ENCODE measurements at regions not wholly inside any gene's neighbourhood (a gene's known extent, or its start where the extent isn't known, plus 50 kb on each side); places are given as distances from the start of the nearest gene placed in this dataset.

GRCh38 chr3:40672861-40673260, 148.1 kb downstream of the ZNF621 start:
- TF ChIP-seq CTCF (conservative IDR thresholded peaks at IDR 0.05): no peak
- H3K4me3 Mint-ChIP-seq: no peak overlapping the region
- no peak overlapping the region for H3K27ac Mint-ChIP-seq
- H3K27me3 Mint-ChIP-seq: peaks cover 3% of the 10 kb centered on the region
- H3K4me1 Mint-ChIP-seq (ENCODE audit: unreplicated experiment): peaks cover 15% of the 10 kb centered on the region
- DNase-seq (ENCODE audit: extremely low spot score, unreplicated experiment): no peak
- peaks cover 9% of the 10 kb centered on the region for H3K9me3 Mint-ChIP-seq
- H3K36me3 Mint-ChIP-seq: no peaks in the 10 kb centered on the region

- Mint-ChIP-seq H3K27me3 (peaks cover 3% of the 10 kb centered on the region), H3K27ac (no peak overlapping the region), H3K4me1 (ENCODE audit: unreplicated experiment) (peaks cover 17% of the 10 kb centered on the region), H3K4me3 (no peak overlapping the region), H3K9me3 (peaks cover 9% of the 10 kb centered on the region), H3K36me3 (no peaks in the 10 kb centered on the region)
- TF ChIP-seq CTCF (conservative IDR thresholded peaks at IDR 0.05): no peak
- no peak for DNase-seq (ENCODE audit: extremely low spot score, unreplicated experiment)
Measured at GRCh38 chr3:40677321-40677720, 152.6 kb downstream of the ZNF621 start.

- Mint-ChIP-seq H3K27ac (no peak overlapping the region), H3K36me3 (no peaks in the 10 kb centered on the region), H3K9me3 (peaks cover 9% of the 10 kb centered on the region), H3K27me3 (peaks cover under 1% of the 10 kb centered on the region), H3K4me1 (ENCODE audit: unreplicated experiment) (peaks cover 17% of the 10 kb centered on the region), H3K4me3 (no peak overlapping the region)
- no peak for TF ChIP-seq CTCF (conservative IDR thresholded peaks at IDR 0.05)
- DNase-seq (ENCODE audit: extremely low spot score, unreplicated experiment): no peak
Measured at GRCh38 chr3:40677749-40678148, 153.0 kb downstream of the ZNF621 start.

- no peak for TF ChIP-seq CTCF (conservative IDR thresholded peaks at IDR 0.05)
- Mint-ChIP-seq H3K9me3 (peaks cover 4% of the 10 kb centered on the region), H3K27me3 (no peaks in the 10 kb centered on the region), H3K36me3 (no peaks in the 10 kb centered on the region), H3K4me3 (peak overlapping the region; percentile 4), H3K27ac (no peak overlapping the region), H3K4me1 (ENCODE audit: unreplicated experiment) (peaks cover 17% of the 10 kb centered on the region)
- DNase-seq (ENCODE audit: extremely low spot score, unreplicated experiment): no peak
Measured at GRCh38 chr3:40679290-40679689, 154.5 kb downstream of the ZNF621 start.

GRCh38 chr3:40680685-40681657, 156.2 kb downstream of the ZNF621 start:
- Mint-ChIP-seq H3K4me3 (no peak overlapping the region), H3K36me3 (no peaks in the 10 kb centered on the region), H3K9me3 (no peaks in the 10 kb centered on the region), H3K27ac (no peak overlapping the region), H3K27me3 (no peaks in the 10 kb centered on the region), H3K4me1 (ENCODE audit: unreplicated experiment) (peaks cover 17% of the 10 kb centered on the region)
- TF ChIP-seq CTCF (conservative IDR thresholded peaks at IDR 0.05): no peak
- DNase-seq (ENCODE audit: extremely low spot score, unreplicated experiment): no peak

All from type B pancreatic cell (in vitro differentiated cells).